Embryonic facial prominence (tissue), 1 donor: ENCODE measurements at regions not wholly inside any gene's neighbourhood (a gene's known extent, or its start where the extent isn't known, plus 50 kb on each side); places are given as distances from the start of the nearest gene placed in this dataset.
"Not testable (repeated sequence)": the region's sequence is repeated elsewhere in the genome, so short reads cannot be mapped to it uniquely, and the experiment has no call there.

Experiments used
- DNase-seq: peaks from one replicate; pipeline ENCODE4 v3.0.0-alpha.2; 2016; ENCODE audit errors: extremely low spot score

DNA sequence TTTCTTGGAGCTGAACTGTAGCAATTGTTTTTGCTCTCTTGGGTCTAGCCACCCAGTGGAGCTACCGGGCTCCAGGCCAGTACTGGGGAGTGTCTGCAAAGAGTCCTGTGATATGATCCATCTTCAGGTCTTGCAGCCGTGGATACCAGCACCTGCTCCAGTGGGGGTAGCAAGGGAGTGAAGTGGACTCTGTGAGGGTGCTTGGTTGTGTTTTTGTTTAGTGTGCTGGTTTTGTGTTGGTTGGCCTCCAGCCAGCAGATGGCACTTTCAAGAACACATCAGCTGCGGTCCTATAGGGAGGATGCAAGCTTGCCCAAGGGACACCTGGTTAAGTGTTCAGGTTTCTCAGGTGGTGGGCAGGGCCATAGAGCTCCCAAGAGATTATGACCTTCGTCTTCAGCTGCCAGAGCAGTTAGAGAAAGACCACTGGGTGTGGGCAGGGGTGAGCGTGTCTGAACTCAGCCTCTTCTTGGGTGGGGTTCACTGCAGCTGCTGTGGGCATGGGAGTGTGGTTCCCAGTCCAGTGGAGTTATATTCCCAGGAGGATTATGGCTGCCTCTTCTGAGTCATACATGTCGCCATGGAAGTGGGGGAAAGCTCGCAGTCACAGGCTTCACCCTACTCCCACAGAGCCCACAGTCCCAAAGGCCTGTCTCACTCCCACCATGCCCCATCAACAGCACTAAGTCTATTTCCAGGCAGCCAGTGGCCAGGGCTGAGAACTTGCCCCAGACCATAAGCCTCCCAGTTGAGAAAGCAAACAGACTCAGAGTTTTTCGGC, 811.6 kb downstream of the GLUD2 start:
- DNase-seq = no peak

DNA sequence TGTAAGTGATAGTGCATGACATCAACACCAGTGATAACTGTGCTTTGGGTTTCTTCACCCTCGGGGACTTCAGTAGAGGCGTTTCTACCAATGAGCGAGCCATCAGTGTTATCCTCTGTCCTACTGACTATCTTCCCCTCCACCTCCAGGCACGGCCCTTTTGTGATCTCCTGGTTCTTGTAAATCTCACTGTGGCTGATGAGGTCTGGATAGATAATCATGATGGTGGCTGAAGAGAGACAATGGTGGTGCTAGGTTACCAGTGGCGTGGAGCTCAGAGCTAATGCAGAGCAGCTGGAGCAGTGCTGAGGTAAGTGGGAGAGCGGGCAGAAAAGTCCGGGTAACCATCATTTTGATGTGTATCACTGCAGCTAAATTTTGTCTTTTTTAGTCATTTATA, 816.6 kb downstream of the GLUD2 start:
- DNase-seq = no peak

DNA sequence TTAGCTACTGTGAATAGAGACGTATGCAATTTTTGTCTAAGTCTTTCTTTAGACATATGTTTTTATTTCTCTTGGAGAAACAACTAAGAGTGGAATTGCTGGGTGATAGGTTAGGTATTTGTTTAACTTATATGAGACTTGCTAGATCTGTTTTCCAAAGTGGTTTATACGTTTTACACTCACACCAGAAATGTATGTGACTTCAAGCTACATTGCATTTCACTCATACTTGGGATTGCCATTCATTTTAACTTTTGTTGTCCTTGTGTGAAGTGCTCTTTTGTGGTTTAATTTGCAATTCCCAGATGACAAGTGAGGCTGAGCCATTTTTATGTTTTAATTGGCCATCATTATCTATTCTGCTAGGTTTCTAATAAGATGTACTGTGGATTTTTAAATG, 817.2 kb downstream of the GLUD2 start:
- DNase-seq = no peak

DNA sequence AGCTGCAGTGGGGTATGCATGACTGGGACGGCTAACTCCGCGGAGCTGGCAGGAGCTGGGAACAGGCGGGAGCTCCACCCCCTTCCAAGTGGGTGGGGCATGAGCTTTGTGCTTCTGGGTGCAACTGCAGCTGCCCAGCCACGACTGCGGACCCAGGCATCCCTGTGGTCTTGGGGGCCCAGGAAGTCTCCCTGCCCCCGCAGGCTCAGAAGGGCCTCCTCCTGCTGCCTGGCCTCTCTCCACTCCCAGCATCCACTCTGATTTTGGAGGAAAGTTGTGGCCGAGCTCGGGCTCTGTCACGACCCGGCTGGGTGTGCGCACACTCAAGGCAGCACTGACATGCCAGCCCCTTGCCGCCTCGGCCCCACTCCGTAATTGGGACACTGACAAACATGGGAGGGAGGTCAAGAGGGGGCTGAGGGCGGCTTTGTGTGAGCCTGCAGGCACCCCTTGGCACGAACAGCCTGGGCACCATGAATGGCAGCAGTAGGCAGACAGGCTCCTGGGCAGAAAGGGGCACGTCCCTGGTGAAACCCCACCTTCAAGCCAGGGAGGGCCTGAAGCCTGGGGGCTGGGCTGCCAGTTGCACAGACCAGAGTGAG, 822.6 kb downstream of the GLUD2 start:
- no peak for DNase-seq

GRCh38 chrX:121871122-121871521, 823.7 kb downstream of the GLUD2 start:
- DNase-seq = no peak

- no peak for DNase-seq
Measured at GRCh38 chrX:121876305-121876704, 828.9 kb downstream of the GLUD2 start.

DNA sequence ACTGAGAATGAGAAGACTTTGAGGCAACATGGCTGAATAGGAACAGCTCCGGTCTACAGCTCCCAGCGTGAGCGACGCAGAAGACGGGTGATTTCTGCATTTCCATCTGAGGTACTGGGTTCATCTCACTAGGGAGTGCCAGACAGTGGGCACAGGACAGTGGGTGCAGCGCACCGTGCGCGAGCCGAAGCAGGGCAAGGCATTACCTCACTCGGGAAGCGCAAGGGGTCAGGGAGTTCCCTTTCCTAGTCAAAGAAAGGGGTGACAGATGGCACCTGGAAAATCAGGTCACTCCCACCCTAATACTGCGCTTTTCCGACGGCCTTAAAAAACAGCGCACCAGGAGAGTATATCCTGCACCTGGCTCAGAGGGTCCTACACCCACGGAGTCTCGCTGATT, 829.9 kb downstream of the GLUD2 start:
- not testable (repeated sequence) for DNase-seq

- DNase-seq = no peak
Measured at GRCh38 chrX:121886557-121886956, 839.1 kb downstream of the GLUD2 start.

DNA sequence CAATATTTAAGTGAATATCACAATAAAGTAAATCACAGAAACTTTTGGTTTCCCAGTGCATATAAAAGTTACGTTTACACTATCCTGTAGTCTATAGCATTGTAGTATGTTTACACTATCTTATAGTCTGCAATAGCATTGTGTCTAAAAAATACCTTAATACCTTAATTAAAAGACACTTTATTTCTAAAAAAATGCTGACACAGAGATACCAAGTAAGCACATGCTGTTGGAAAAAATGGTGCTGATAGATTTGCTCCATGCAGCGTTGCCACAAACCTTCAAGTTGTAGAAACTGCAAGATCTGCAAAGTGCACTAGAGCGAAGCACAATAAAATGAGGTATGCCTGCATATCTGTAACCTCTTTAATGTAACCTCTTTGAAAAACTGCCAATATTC, 847.3 kb downstream of the GLUD2 start:
- no peak for DNase-seq

DNA sequence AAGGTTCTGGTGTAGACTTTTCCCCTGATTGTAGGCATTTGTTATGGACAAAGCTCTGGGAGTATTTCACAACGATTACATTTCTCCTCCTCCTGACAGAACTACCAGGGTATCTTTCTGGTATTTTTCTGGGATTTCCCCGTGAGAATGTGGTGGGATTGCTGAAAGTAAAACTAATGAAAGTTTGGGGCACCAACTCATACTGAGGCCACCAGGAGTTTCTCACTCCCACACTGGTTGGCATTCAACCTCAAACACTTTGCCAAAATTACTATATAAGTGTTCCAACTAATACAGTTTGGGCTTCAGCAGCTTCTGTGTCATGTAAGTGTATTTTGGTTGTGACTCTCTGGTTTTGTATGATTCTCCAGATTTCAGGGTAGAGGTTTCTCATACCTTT, 855.1 kb downstream of the GLUD2 start:
- DNase-seq = no peak

- no peak for DNase-seq
Measured at GRCh38 chrX:121903961-121904360, 856.6 kb downstream of the GLUD2 start.

DNA sequence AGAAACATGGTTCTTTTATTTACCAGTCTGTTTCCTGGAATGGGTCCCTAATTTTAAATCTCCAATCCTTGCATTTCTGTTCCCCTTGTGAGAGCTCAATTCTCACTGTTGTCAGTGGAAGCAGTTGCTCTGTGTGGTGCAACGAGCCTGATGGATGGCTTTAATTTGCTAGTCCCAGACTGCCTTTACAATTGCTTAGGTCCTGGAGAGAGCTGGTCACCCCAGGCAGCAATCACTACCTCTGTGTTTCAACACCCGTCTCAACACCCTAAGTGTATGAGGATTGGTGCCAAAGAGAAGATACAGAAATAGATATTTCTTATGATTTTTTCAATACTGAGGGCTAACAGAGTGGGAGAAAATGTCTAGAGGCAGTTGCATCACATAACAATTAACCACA, 873.8 kb downstream of the GLUD2 start:
- no peak for DNase-seq

- DNase-seq = no peak
Measured at GRCh38 chrX:121931567-121931966, 884.2 kb downstream of the GLUD2 start.

DNA sequence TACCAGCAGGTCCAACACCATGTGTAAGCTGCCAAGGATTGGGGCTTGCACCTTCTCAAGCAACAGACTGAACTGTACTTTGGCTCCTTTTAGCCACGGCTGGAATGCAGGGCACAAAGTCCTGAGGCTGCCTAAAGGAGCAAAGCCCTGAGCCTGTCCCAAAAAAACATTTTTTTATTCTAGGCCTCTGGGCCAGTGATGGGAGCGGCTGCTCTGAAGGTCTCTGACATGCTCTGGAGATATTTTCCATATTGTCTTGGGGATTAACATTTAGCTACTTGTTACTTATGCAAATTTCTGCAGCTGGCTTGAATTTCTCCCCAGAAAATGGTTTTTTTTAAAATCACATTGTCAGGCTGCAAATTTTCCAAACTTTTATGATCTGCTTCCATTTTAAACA, 885.3 kb downstream of the GLUD2 start:
- no peak for DNase-seq

DNA sequence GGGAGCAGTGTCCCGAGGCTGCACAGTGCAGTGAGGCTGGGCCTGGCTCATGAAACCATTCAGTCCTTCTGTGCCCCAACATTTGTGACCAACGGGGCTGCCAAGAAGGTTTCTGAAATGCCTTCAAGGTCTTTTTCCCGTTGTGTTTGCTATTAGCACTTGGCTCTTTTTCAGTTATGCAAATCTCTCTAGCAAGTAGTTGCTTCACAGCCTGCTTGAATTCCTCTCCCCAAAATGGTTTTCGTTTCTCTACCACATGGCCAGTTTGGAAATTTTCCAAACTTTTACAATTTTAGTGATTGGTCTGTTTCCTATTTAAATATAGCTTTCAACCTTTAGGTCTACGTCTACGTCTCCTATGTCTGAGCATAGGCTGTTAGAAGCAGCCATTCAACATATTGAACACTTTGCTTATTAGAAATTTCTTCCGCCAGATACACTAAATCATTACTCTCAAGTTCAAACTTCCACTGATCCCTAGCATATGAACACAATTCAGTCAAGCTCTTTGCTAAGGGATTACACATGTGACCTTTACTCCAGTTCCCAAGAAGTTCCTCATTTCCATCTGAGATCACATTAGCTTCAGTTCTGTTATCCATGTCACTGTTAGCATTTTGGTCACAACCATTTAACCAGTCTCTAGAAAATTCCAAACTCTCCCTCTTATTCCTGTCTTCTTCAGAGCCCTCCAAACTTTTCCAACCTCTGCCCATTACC, 901.8 kb downstream of the GLUD2 start:
- DNase-seq = peak; percentile 9

DNA sequence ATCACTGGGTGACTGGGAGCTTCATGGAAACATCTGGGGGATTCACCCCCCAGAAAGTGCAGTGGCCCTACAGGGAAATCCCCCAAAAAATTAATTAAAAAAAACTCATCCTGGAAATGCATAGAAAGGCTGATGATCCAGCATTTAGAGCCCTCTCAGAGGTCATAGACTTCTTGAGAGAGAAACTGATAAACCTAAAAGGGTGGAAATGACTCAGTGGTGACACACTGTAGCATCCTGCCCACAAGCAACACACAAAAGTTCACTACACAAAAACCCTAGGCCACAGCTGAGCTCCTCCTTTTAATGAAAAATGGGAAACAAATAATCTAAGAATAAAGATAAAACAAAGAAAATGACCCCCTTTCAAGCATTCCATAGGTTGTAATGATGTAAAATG, 911.5 kb downstream of the GLUD2 start:
- DNase-seq = no peak

DNA sequence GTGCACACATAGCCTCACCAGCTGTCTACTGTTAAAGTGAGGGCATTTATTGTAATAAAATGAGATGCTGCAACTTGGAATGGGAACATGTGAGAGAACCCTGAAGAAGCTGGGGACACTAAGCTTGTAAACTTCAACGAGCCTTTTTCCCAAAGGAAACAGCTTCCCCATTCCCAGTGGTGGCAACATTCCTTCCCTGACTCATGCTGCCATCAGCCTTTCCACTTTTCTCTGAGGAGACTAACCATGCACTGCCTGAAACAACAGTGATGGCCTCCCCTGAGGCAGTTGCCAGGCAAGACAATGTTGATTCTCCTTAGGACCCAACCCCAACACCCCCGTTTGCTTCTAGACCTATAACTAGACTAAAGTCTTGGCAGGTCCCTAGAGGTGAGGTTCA, 928.3 kb downstream of the GLUD2 start:
- no peak for DNase-seq

DNA sequence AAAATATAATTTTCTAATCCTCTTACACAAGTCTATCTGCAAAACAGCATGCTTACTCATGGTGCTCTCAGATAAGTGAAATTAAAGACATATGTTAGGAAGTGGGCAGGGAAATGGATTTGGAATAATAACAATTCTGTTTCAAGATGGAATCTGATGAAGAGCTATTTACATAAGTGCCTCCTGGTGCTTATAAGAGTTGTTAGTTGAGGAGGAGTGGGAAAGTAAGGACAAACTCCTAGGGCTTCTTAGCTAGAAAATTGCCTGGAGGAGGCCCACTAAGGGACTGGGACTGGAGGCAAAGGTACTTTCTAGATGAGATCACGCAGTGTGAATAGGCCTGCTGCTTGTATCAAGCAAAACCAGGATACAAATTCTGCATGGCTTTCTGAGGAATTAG, 939.8 kb downstream of the GLUD2 start:
- no peak for DNase-seq

- DNase-seq = no peak
Measured at GRCh38 chrX:121987835-121988234, 940.4 kb downstream of the GLUD2 start.

DNA sequence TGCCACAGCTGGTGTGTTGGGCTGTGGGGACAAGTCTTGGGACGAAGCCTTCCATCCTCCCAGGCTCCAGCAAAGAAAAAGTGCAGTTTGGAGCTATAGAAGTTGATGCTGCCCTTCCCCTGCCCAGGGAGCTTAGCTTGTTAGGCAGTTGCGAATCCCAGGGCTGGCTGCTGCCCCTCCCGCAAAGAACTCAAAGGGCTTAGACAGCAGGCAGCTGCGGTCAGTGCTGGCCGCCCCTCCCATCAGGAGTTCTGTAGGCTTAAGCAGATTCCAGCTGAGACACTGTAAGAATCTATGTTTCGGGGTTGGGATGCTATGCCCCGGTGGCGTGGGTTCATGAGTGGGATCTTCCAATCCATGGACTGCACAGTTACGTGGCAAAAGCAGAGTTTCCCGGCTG, 956.7 kb downstream of the GLUD2 start:
- no peak for DNase-seq

DNA sequence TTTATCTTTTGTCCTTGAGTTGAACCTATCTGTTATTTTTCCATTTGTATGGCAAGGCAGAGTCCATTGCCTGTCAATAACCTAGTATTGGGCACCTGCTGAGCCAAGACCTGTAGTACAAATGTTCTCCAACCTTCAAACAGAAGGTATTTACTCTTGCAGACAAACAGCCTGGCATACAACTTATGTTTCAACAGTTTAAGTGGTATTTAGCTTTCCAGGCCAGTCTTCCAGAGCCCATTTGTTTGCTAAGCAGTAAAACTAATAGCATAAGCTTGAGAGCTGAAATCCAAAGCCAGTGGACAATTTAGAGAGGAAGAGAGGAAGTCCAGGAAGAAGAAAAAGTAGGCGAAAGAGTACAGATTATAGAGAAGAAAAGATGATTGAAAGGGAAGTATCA, 979.3 kb downstream of the GLUD2 start:
- no peak for DNase-seq

DNA sequence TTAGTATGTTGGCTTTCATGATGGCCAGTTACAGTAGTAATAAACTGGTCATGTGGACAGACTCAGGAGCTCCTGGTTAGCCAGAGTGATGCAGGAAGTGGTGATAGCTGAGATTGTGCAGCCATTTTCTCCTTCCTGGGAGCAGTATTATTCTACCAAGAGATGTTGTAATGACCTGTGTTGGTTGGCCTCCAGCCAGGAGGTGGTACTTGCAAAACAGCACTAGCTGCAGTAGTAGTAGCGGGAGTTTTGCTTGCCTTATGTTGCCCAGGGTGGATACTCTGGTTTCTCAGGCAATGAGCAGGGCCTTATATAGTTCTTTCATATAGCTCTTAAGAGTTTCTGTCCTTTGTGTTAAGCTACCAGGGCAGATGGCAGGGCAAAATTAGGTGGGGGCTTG, 998.8 kb downstream of the GLUD2 start:
- no peak for DNase-seq

- DNase-seq = no peak
Measured at GRCh38 chrX:122046815-122047214, 999.4 kb downstream of the GLUD2 start.
